WTC11 (cell line): ENCODE measurements at regions not wholly inside any gene's neighbourhood (a gene's known extent, or its start where the extent isn't known, plus 50 kb on each side); places are given as distances from the start of the nearest gene placed in this dataset.
A peak's percentile ranks its signal among the peaks of the same experiment; 100 is the strongest.

ENCODE experiments used
- AFF4 ChIP-seq: sonication (generic); formaldehyde crosslinking; IDR thresholded peaks from 2 replicates; pipeline ENCODE4 v1.8.1; 2023; ENCODE audit warnings: mild to moderate bottlenecking, missing genetic modification reagents, borderline replicate concordance
- ATF6 ChIP-seq: sonication (generic); formaldehyde crosslinking; IDR thresholded peaks from 2 replicates; pipeline ENCODE4 v1.8.1; 2023; ENCODE audit warnings: mild to moderate bottlenecking, missing genetic modification reagents
- E2F5 ChIP-seq: sonication (generic); formaldehyde crosslinking; IDR thresholded peaks from 2 replicates; pipeline ENCODE4 v1.8.1; 2022; ENCODE audit warnings: mild to moderate bottlenecking, moderate library complexity, missing genetic modification reagents
- EMX1 ChIP-seq: fragments of 250-450 bp; sonication (Bioruptor Pico); IDR thresholded peaks from 2 replicates; pipeline ENCODE4 v1.8.0; 2021; ENCODE audit warnings: mild to moderate bottlenecking
- FOXK1 ChIP-seq: sonication (generic); formaldehyde crosslinking; IDR thresholded peaks from 2 replicates; pipeline ENCODE4 v1.8.0; 2022; ENCODE audit warnings: mild to moderate bottlenecking, moderate library complexity, missing genetic modification reagents
- FOXP1 ChIP-seq: sonication (generic); formaldehyde crosslinking; IDR thresholded peaks from 2 replicates; pipeline ENCODE4 v1.8.0; 2022; ENCODE audit warnings: missing genetic modification reagents, mild to moderate bottlenecking, moderate library complexity, borderline replicate concordance
- FOXP4 ChIP-seq: sonication (generic); formaldehyde crosslinking; IDR thresholded peaks from 2 replicates; pipeline ENCODE4 v1.8.0; 2022; ENCODE audit warnings: mild to moderate bottlenecking, missing genetic modification reagents
- KAT7 ChIP-seq: sonication (generic); formaldehyde crosslinking; IDR thresholded peaks from 2 replicates; pipeline ENCODE4 v1.8.1; 2023; ENCODE audit warnings: missing genetic modification reagents, mild to moderate bottlenecking, borderline replicate concordance
- NR3C1 ChIP-seq: sonication (generic); formaldehyde crosslinking; conservative IDR thresholded peaks from 2 replicates; pipeline ENCODE4 v1.8.1; 2023; ENCODE audit warnings: low read depth, mild to moderate bottlenecking, missing genetic modification reagents
- PREB ChIP-seq: sonication (generic); formaldehyde crosslinking; IDR thresholded peaks from 2 replicates; pipeline ENCODE4 v1.8.1; 2022; ENCODE audit warnings: mild to moderate bottlenecking, missing genetic modification reagents, moderate library complexity, borderline replicate concordance
- PRRX2 ChIP-seq: fragments of 250-450 bp; sonication (Bioruptor Pico); IDR thresholded peaks from 2 replicates; pipeline ENCODE4 v1.8.0; 2021; ENCODE audit warnings: mild to moderate bottlenecking
- RORB ChIP-seq: fragments of 250-450 bp; sonication (Bioruptor Pico); IDR thresholded peaks from 2 replicates; pipeline ENCODE4 v1.9.0; 2021; ENCODE audit warnings: mild to moderate bottlenecking
- SMAD3 ChIP-seq: sonication (generic); formaldehyde crosslinking; IDR thresholded peaks from 2 replicates; pipeline ENCODE4 v1.8.0; 2022; ENCODE audit warnings: missing genetic modification reagents, mild to moderate bottlenecking, borderline replicate concordance
- SOX15 ChIP-seq: fragments of 250-450 bp; sonication (Bioruptor Pico); IDR thresholded peaks from 2 replicates; pipeline ENCODE4 v1.9.0; 2021; ENCODE audit warnings: mild to moderate bottlenecking
- TCF7 ChIP-seq: sonication (generic); formaldehyde crosslinking; IDR thresholded peaks from 2 replicates; pipeline ENCODE4 v1.8.0; 2022; ENCODE audit warnings: mild to moderate bottlenecking, low read depth, missing genetic modification reagents, moderate library complexity
- USF2 ChIP-seq: sonication (generic); formaldehyde crosslinking; IDR thresholded peaks from 2 replicates; pipeline ENCODE4 v1.8.1; 2023; ENCODE audit warnings: mild to moderate bottlenecking, missing genetic modification reagents, moderate library complexity
- ZNF317 ChIP-seq: sonication (generic); formaldehyde crosslinking; IDR thresholded peaks from 2 replicates; pipeline ENCODE4 v1.8.1; 2023; ENCODE audit warnings: low read depth, mild to moderate bottlenecking, moderate library complexity, missing genetic modification reagents, borderline replicate concordance
- ZNF396 ChIP-seq: fragments of 250-450 bp; sonication (Bioruptor Pico); IDR thresholded peaks from 2 replicates; pipeline ENCODE4 v1.8.0; 2021; ENCODE audit warnings: mild to moderate bottlenecking, moderate library complexity, borderline replicate concordance
- ZNF423 ChIP-seq: fragments of 250-450 bp; sonication (Bioruptor Pico); IDR thresholded peaks from 2 replicates; pipeline ENCODE4 v2.1.2; 2022; ENCODE audit warnings: mild to moderate bottlenecking, moderate library complexity
- ZNF425 ChIP-seq: fragments of 250-450 bp; sonication (Bioruptor Pico); conservative IDR thresholded peaks from 2 replicates; pipeline ENCODE4 v1.9.0; 2021; ENCODE audit warnings: mild to moderate bottlenecking
- ZSCAN18 ChIP-seq: fragments of 250-450 bp; sonication (Bioruptor Pico); IDR thresholded peaks from 2 replicates; pipeline ENCODE4 v2.1.2; 2022; ENCODE audit warnings: mild to moderate bottlenecking, moderate library complexity

- TF ChIP-seq ATF6 (no peak), FOXP4 (CRISPR knock-in tag) (peak; percentile 92), E2F5 (CRISPR knock-in tag) (peak; percentile 53; the same call in 1 of the 2 replicates), PREB (CRISPR knock-in tag) (no peak), ZNF317 (no peak), FOXP1 (CRISPR knock-in tag) (peak; percentile 87; the same call in 1 of the 2 replicates), EMX1 (CRISPR knock-in tag) (no peak), PRRX2 (CRISPR knock-in tag) (no peak), TCF7 (no peak), ZSCAN18 (no peak), ZNF396 (CRISPR knock-in tag) (no peak), NR3C1 (CRISPR knock-in tag) (no peak), SMAD3 (0 out of 2 replicates have a peak, but pooled peaks have one; percentile 51), AFF4 (no peak), KAT7 (no peak), SOX15 (CRISPR knock-in tag) (no peak), USF2 (CRISPR knock-in tag) (peak; percentile 28; the same call in 1 of the 2 replicates), ZNF423 (CRISPR knock-in tag) (no peak), FOXK1 (CRISPR knock-in tag) (peak; percentile 75; the same call in 1 of the 2 replicates), RORB (CRISPR knock-in tag) (no peak), ZNF425 (CRISPR knock-in tag) (no peak)
Observed at GRCh38 chr2:131682122-131682944, 154.6 kb downstream of the CCDC74A start (continued).
